ENCODE measurements at regions not wholly inside any gene's neighbourhood (a gene's known extent, or its start where the extent isn't known, plus 50 kb on each side); places are given as distances from the start of the nearest gene placed in this dataset.

DNA sequence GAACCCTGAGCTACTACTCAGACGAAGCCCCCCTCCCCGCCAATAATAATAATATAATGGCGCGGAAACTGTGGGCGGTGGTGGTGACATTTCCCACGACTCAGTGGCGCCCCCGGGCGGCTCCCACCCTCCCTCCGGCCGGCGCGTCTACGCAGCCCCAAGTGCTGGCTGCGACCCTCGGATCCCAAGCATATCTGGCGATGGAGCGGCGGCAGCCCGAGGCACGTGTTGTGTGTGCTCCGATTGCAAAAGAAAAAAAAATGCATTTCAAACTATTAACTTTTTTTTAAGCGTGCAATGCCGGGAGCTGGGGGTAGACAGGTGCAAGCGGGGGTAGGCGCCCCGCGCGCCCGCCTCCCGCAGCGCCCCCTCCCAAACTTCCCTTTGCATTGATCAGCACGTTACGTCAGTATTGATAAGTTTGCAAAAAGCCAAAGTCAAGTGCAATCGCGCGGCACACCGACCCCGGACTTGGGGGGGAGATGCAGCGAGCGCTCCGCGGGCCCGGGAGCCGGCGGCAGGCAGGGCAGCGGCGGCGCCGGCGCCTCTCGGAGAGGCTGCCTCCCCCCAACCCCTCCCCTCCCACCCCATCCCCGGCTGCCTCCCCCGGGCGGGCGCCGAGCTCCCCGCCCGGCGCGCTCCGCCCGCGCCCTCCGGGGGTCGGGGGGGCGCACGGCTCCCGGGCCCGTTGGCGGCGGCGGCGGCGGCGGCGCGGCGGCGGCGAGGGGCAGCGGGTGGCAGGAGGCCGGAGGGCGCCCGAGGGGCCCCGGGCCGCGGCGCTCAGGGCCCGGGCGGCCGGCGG is 113.1 kb upstream of the MYL2 start:
- no peak for DNase-seq

- no peak for DNase-seq
Observed at GRCh38 chr12:111032591-111032919, 112.2 kb upstream of the MYL2 start.

DNA sequence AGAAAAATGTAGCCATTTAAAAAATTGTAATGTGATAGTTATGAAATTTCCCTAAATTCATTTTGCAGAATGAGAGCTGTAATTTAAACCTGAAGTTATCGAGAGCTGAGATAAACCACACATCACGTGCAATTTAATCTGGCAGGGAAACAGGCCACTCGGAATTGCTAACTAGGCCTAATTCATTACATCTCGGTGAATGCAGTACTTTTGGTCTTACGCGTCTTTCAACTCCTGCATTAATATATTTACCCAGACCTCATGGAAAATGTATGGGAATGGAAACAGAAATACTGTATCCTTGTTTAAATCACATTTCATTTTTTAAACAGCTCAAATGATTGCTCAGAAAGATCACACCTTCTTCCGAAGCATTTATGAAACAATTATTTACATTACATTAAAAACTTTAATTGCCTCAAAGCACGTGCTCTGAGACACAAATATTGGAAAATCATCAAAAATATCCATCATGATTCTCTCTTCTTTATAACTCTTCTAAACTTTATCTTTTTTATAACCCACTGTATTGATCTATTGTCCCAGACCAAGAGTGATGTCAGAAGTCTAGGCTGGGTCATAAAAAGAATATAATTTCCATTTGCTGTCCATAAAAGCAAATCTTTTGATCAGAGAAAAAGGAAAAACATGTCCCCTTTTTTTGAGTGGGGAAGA is 111.7 kb upstream of the MYL2 start:
- no peak for DNase-seq

GRCh38 chr12:111030800-111031199 is 110.4 kb upstream of the MYL2 start:
- no peak for DNase-seq

- no peak for DNase-seq
Observed at GRCh38 chr12:111029732-111030131, 109.4 kb upstream of the MYL2 start.

DNA sequence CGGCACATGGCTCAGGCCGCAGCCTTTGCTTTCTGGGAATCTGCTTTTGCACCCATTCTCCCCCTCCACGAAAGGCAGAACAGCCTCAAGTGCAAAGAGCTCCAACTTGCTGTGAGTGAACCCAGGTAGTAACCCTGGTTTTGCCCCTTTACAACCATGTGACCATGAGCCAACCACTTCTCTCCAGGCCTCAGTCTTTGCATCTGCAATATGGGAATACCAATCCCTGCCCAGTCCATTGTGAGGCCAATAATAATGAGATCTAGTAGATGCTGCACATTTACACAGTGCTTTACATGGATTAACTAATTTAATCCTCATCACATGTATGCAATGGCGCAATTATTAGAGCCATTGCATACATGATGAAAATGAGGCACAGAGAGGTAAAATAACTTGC is 108.9 kb upstream of the MYL2 start:
- no peak for DNase-seq

DNA sequence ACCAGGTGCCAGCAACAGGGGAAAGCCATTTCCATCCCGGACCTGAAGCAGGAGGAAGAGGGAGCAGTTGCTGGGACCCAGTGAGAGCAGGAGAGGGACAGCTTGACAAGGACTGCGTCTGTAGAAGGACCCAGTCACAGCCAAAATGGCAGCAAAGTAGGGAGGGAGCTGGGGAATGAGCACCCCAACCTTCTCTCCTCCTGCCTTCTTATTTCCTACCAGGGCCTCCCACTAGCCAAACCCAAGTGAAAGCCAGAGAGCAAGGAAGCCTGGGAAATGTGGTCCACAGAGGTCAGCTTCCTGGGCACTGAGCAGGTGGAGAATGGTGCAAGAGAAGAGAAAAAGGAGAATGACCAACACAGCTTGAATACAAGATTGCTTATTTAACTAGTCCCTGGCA is 108.5 kb upstream of the MYL2 start:
- DNase-seq = no peak

GRCh38 chr12:111027431-111027830 is 107.1 kb upstream of the MYL2 start:
- DNase-seq = no peak

DNA sequence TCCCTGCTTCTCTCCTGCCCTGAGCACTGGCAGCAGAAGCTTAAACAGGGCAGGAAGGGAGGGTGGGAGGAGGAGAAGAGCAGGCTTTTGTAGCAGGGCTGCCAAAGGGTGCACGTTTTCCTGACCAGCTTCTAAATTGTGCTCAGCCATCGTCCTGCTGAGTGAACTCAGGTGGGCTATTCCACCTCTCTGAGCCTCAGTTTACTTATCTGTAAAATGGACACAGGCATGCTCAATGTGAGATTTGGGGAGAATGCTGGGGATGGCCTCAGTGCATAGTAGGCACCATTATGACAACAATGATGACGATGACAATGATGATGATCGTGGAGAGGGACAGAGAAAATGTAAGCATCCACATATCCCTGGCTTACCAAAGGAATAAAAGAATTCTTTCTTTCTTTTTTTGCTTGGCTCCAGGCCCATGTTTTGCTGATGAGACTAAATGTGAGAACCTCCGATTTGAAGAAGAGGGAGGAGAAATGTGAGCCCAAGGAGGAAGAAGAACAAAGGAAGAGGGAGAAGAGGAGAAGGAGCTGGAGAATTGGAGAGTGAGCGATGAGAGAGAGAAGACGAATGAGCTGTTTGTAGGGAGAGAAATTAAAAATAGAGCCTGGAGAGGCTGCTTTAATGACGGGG is 105.5 kb upstream of the MYL2 start:
- no peak for DNase-seq

- DNase-seq = no peak
Observed at GRCh38 chr12:111025301-111025700, 104.9 kb upstream of the MYL2 start.

DNA sequence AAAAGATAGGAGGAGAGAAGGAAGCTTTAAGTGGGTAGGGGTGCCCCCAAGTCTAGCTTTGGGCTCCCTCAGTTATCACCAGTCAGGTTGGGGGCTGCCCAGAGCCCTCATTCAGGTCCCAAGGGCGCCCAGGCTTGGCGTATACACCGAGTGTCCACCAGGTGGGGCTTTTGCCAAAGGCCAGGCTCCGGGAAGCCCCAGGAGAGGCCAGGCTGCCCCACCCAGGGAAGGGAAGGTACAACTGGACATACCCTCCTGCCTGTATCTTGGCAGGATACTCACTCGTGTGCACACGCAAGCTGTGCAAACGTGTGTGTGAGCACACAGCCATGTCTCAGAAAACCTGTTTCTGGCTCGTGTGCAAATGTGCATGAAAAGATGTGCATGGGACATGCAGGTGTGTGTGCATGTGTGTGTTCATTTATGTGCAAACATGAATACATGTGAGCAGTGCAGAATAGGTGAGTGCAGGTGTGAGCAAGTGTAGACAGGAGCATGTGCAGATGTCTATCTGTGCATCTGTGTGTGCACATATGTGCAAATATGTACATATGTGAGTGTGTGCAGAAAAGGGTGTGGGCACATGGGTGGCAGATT is 103.9 kb upstream of the MYL2 start:
- DNase-seq = peak; percentile 9

- no peak for DNase-seq
Observed at GRCh38 chr12:111022386-111022785, 102.0 kb upstream of the MYL2 start.

DNA sequence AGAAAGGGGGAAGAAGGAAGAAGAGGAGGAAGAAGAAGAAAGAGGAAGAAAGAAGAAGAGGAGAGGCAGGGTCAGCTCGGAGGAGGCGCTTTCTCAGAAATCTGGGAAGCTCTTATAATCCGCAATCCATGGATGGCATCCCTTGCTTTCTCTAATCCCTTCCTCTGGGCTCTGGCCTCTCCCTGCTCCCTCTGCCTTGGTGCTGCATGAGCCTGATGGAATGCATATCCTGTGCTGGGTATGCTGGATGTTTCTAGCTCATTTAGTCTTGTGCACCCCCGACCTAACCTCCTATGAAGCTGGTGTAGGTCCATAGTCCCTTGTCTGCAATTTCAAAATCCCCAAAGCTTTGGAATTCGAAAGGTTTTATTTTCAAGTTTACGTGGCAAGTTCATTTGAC is 94.2 kb upstream of the MYL2 start:
- no peak for DNase-seq

GRCh38 chr12:111012918-111013317 is 92.5 kb upstream of the MYL2 start:
- DNase-seq = no peak

- DNase-seq = no peak
Observed at GRCh38 chr12:111011999-111012600, 91.7 kb upstream of the MYL2 start.

- DNase-seq = no peak
Observed at GRCh38 chr12:111010916-111011657, 90.7 kb upstream of the MYL2 start.

- DNase-seq = no peak
Observed at GRCh38 chr12:111010061-111010460, 89.7 kb upstream of the MYL2 start.

DNA sequence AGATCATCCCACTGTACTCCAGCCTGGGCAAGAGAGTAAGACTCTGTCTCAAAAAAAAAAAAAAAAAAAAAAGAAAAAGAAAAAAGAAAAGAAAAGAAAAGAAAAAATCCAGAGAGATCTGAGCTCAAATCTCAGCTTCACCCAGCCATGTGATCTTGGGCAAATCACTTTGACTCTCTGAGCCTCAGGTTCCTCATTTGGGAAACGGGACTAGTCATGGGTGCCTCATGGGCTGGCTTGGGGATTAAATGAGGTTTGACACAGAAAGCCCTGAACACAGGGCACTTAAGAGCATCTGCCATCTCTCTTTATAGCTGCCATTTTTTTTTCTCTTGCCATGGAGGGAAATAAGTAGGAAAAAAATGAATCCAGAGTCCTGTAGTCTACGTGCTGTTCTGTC is 86.2 kb upstream of the MYL2 start:
- no peak for DNase-seq

DNA sequence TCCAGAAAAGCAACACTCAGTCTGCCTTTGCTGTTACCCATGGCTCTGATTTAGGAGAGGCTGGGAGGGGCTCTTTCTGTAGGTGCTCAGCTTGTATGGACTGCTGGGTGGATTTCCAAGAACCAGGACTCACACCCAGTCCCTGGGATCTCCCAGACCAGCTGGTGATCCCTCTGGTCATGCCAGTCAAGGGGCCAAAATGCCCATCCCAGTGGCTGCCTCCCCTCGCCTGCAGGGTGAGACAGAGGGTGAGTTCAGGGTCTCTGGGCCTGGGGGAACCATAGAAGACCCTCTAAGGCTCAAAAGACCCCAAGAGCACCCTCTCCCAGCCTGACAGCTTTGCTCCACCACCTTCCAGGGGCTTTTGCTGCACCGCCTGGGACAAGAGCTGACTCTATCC is 78.6 kb upstream of the MYL2 start:
- no peak for DNase-seq

DNA sequence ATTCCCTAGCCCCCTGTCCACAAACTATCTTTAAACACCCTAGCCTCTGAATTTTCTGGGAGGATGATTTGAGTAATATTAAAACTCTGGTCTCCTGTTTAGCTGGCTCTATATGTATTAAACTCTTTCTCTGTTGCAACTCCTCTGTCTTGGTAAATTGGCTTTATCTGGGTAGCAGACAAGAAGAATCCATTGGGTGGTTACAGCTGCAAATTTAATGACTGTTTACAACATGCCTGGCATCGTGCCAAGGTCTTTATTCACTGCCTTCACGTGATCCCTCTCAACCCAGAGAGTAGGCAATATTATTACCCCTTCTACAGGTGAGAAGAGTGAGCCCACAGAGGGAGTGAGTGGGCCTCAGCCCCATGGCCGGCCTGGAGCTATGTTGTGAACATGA is 77.8 kb upstream of the MYL2 start:
- DNase-seq = no peak

- DNase-seq = no peak
Observed at GRCh38 chr12:110996415-110996814, 76.0 kb upstream of the MYL2 start.

DNA sequence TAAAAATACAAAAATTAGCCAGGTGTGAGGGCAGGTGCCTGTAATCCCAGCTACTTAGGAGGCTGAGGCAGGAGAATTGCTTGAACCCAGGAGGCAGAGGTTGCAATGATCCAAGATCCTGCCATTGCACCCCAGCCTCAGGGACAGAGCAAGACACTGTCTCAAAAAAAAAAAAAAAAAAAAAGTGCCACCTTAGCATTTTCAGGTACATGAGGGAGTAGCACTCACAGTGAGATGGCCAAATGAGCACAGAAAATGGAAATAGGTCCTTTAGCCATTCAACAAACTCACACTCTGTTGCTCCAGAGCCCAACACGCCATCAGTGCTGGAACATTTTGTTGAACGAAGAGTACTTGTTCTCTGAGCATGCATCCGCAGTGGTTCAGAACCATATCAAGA is 75.2 kb upstream of the MYL2 start:
- no peak for DNase-seq

GRCh38 chr12:110995016-110995415 is 74.6 kb upstream of the MYL2 start:
- DNase-seq = no peak
